OCI-LY1 (cell line): ENCODE measurements at regions not wholly inside any gene's neighbourhood (a gene's known extent, or its start where the extent isn't known, plus 50 kb on each side); places are given as distances from the start of the nearest gene placed in this dataset.

ENCODE experiments used
- H2AFZ ChIP-seq: fragments of 200-600 bp; sonication (generic), shearing (Covaris generic); 2 replicates; pipeline ENCODE4 v1.6.0; 2014; ENCODE audit warnings: antibody characterized with exemption, mild to moderate bottlenecking, low read length
- H3F3A ChIP-seq: fragments of 200-600 bp; sonication (generic), shearing (Covaris generic); 2 replicates; pipeline ENCODE4 v1.6.0; 2014; ENCODE audit warnings: mild to moderate bottlenecking, antibody characterized with exemption, low read length, moderate library complexity; ENCODE audit not compliant: insufficient read depth
- H3K27ac ChIP-seq: fragments of 200-600 bp; sonication (generic); 2 replicates; pipeline ENCODE4 v1.5.1; 2014; ENCODE audit warnings: low read length, mixed run types, mild to moderate bottlenecking, low read depth; ENCODE audit not compliant: poor library complexity, severe bottlenecking
- H3K27me3 ChIP-seq: fragments of 200-600 bp; sonication (generic); 2 replicates; pipeline ENCODE4 v1.6.0; 2014; ENCODE audit warnings: antibody characterized with exemption, mild to moderate bottlenecking, low read length, moderate library complexity; ENCODE audit not compliant: insufficient read depth
- H3K36me3 ChIP-seq: fragments of 200-600 bp; sonication (generic); 2 replicates; pipeline ENCODE4 v1.6.1; 2014; ENCODE audit warnings: mild to moderate bottlenecking, antibody characterized with exemption, low read length, moderate library complexity, mixed read lengths; ENCODE audit not compliant: insufficient read depth
- H3K4me1 ChIP-seq: fragments of 200-600 bp; sonication (generic); 2 replicates; pipeline ENCODE4 v1.5.1; 2014; ENCODE audit warnings: mild to moderate bottlenecking, low read length, moderate library complexity; ENCODE audit not compliant: insufficient read depth, severe bottlenecking
- H3K4me2 ChIP-seq: fragments of 200-600 bp; sonication (generic), shearing (Covaris generic); 2 replicates; pipeline ENCODE4 v1.6.1; 2014; ENCODE audit warnings: low read length
- H3K4me3 ChIP-seq: fragments of 200-600 bp; sonication (generic); 2 replicates; pipeline ENCODE4 v1.5.1; 2014; ENCODE audit warnings: low read length, low read depth, mild to moderate bottlenecking, mixed read lengths; ENCODE audit not compliant: poor library complexity, severe bottlenecking
- H3K79me2 ChIP-seq: fragments of 200-600 bp; shearing (Covaris generic); 2 replicates; pipeline ENCODE4 v1.6.1; 2016; ENCODE audit warnings: mixed run types, low read length, mixed read lengths; ENCODE audit not compliant: insufficient read depth
- H3K9ac ChIP-seq: fragments of 200-600 bp; sonication (generic), shearing (Covaris generic); 2 replicates; pipeline ENCODE4 v1.6.1; 2014; ENCODE audit warnings: mild to moderate bottlenecking, low read length, mixed read lengths
- H3K9me2 ChIP-seq: fragments of 200-600 bp; sonication (generic), shearing (Covaris generic); 2 replicates; pipeline ENCODE4 v1.6.1; 2014; ENCODE audit warnings: low read depth, mild to moderate bottlenecking, low read length, mixed read lengths
- H3K9me3 ChIP-seq: fragments of 200-600 bp; shearing (Covaris generic); 2 replicates; pipeline ENCODE4 v1.6.1; 2014; ENCODE audit warnings: low read length, mixed read lengths
- H4K20me1 ChIP-seq: fragments of 200-600 bp; sonication (generic), shearing (Covaris generic); 2 replicates; pipeline ENCODE4 v1.6.0; 2016; ENCODE audit warnings: mild to moderate bottlenecking, low read length; ENCODE audit not compliant: insufficient read depth
- CTCF ChIP-seq: fragments of 200-600 bp; sonication (generic), shearing (Covaris generic); IDR thresholded peaks from 2 replicates; pipeline ENCODE4 v1.5.1; 2017; ENCODE audit warnings: mild to moderate bottlenecking, antibody characterized with exemption, low read length, moderate library complexity, mixed read lengths
- EZH2 ChIP-seq: fragments of 200-600 bp; sonication (generic), shearing (Covaris generic); IDR thresholded peaks from 2 replicates; pipeline ENCODE4 v1.8.0; 2017; ENCODE audit warnings: borderline replicate concordance, mixed run types, mild to moderate bottlenecking, antibody characterized with exemption, low read length, moderate library complexity, mixed read lengths

GRCh38 chr5:123671711-123672456 is 159.9 kb downstream of the CSNK1G3 start:
- Histone ChIP-seq H3K4me1 (peaks cover 26% of the 10 kb centered on the region), H3K9ac (no peak overlapping the region), H3K79me2 (no peaks in the 10 kb centered on the region), H3K9me3 (no peaks in the 10 kb centered on the region), H3K9me2 (no peaks in the 10 kb centered on the region), H3K27ac (peak overlapping the region; percentile 23), H3K4me2 (no peak overlapping the region), H3F3A (no peaks in the 10 kb centered on the region), H3K4me3 (no peak overlapping the region), H3K27me3 (no peaks in the 10 kb centered on the region), H2AFZ (no peak overlapping the region), H4K20me1 (no peaks in the 10 kb centered on the region), H3K36me3 (no peaks in the 10 kb centered on the region)
- TF ChIP-seq EZH2 (no peak), CTCF (no peak)

- Histone ChIP-seq H3K27me3 (no peaks in the 10 kb centered on the region), H3K4me1 (peaks cover 26% of the 10 kb centered on the region), H3K36me3 (no peaks in the 10 kb centered on the region), H3K9me3 (no peaks in the 10 kb centered on the region), H3K4me3 (no peak overlapping the region), H3F3A (no peaks in the 10 kb centered on the region), H3K4me2 (0 out of 2 replicates have a peak overlapping the region, but pooled peaks have one; percentile 7), H2AFZ (no peak overlapping the region), H4K20me1 (no peaks in the 10 kb centered on the region), H3K27ac (no peak overlapping the region), H3K79me2 (no peaks in the 10 kb centered on the region), H3K9me2 (no peaks in the 10 kb centered on the region), H3K9ac (no peak overlapping the region)
- TF ChIP-seq EZH2 (no peak), CTCF (peak; percentile 78)
Measured at GRCh38 chr5:123671042-123671441, 159.1 kb downstream of the CSNK1G3 start.
